HG02798 (cell line): ENCODE measurements at regions not wholly inside any gene's neighbourhood (a gene's known extent, or its start where the extent isn't known, plus 50 kb on each side); places are given as distances from the start of the nearest gene placed in this dataset.
A peak's percentile ranks its signal among the peaks of the same experiment; 100 is the strongest.
"Not testable (repeated sequence)": the region's sequence is repeated elsewhere in the genome, so short reads cannot be mapped to it uniquely, and the experiment has no call there.

Source experiments
- ATAC-seq: cut with Tn5 transposase; IDR thresholded peaks from one replicate; pipeline ENCODE4 v1.9.1; 2021; ENCODE audit warnings: mild to moderate bottlenecking; ENCODE audit not compliant: unreplicated experiment, poor library complexity

GRCh38 chr2:156017341-156017885 lies 315.1 kb downstream of the NR4A2 start:
- no peak for ATAC-seq

GRCh38 chr2:156009293-156009692 lies 323.2 kb downstream of the NR4A2 start:
- no peak for ATAC-seq

GRCh38 chr2:156006721-156007618 lies 325.6 kb downstream of the NR4A2 start:
- no peak for ATAC-seq

- ATAC-seq: no peak
Measured at GRCh38 chr2:156005999-156006712, 326.4 kb downstream of the NR4A2 start.

- ATAC-seq: no peak
Measured at GRCh38 chr2:156005531-156005930, 327.0 kb downstream of the NR4A2 start.

GRCh38 chr2:156004459-156004858 lies 328.1 kb downstream of the NR4A2 start:
- ATAC-seq: no peak

- no peak for ATAC-seq
Measured at GRCh38 chr2:156003780-156004179, 328.7 kb downstream of the NR4A2 start.

GRCh38 chr2:156001851-156002250 lies 330.7 kb downstream of the NR4A2 start:
- ATAC-seq: no peak

GRCh38 chr2:155997538-155997937 lies 335.0 kb downstream of the NR4A2 start:
- no peak for ATAC-seq

GRCh38 chr2:155994315-155994714 lies 338.2 kb downstream of the NR4A2 start:
- ATAC-seq: no peak

- ATAC-seq: no peak
Measured at GRCh38 chr2:155983845-155984244, 348.7 kb downstream of the NR4A2 start.

- no peak for ATAC-seq
Measured at GRCh38 chr2:155982135-155982534, 350.4 kb downstream of the NR4A2 start.

GRCh38 chr2:155980941-155981560 lies 351.5 kb downstream of the NR4A2 start:
- ATAC-seq: peak; percentile 55

- no peak for ATAC-seq
Measured at GRCh38 chr2:155975734-155976133, 356.8 kb downstream of the NR4A2 start.

GRCh38 chr2:155972916-155973315 lies 359.6 kb downstream of the NR4A2 start:
- no peak for ATAC-seq

GRCh38 chr2:155966064-155966471 lies 366.5 kb downstream of the NR4A2 start:
- not testable (repeated sequence) for ATAC-seq

- ATAC-seq: no peak
Measured at GRCh38 chr2:155965415-155966063, 367.0 kb downstream of the NR4A2 start.

- ATAC-seq: no peak
Measured at GRCh38 chr2:155961641-155962040, 370.9 kb downstream of the NR4A2 start.

- no peak for ATAC-seq
Measured at GRCh38 chr2:155958834-155959233, 373.7 kb downstream of the NR4A2 start.

- ATAC-seq: no peak
Measured at GRCh38 chr2:155947069-155947468, 385.5 kb downstream of the NR4A2 start.
